Karpas-422 (cell line): ENCODE measurements at regions not wholly inside any gene's neighbourhood (a gene's known extent, or its start where the extent isn't known, plus 50 kb on each side); places are given as distances from the start of the nearest gene placed in this dataset.

Experiments
- DNase-seq: peaks from one replicate; pipeline ENCODE4 v3.0.0-alpha.2; 2015
- H2AFZ ChIP-seq: fragments of 200-600 bp; sonication (generic); 2 replicates; pipeline ENCODE4 v1.6.1; 2014; ENCODE audit warnings: antibody characterized with exemption, low read length, mixed read lengths
- H3K27ac ChIP-seq: fragments of 200-600 bp; sonication (generic); 2 replicates; pipeline ENCODE4 v1.5.1; 2014; ENCODE audit warnings: mild to moderate bottlenecking, low read length, moderate library complexity
- H3K27me3 ChIP-seq: fragments of 200-600 bp; sonication (generic); 2 replicates; pipeline ENCODE4 v1.6.1; 2014; ENCODE audit warnings: low read length, mixed read lengths
- H3K36me3 ChIP-seq: fragments of 200-600 bp; sonication (generic); 2 replicates; pipeline ENCODE4 v1.6.1; 2014; ENCODE audit warnings: low read length, mixed read lengths; ENCODE audit not compliant: insufficient read depth
- H3K4me1 ChIP-seq: fragments of 200-600 bp; sonication (generic); 2 replicates; pipeline ENCODE4 v1.6.1; 2014; ENCODE audit warnings: mild to moderate bottlenecking, low read length, mixed read lengths
- H3K4me2 ChIP-seq: fragments of 200-600 bp; sonication (generic); 2 replicates; pipeline ENCODE4 v1.6.1; 2014; ENCODE audit warnings: low read length, low read depth, mild to moderate bottlenecking; ENCODE audit not compliant: poor library complexity, severe bottlenecking
- H3K4me3 ChIP-seq: fragments of 200-600 bp; sonication (generic); 2 replicates; pipeline ENCODE4 v1.5.1; 2014; ENCODE audit warnings: mild to moderate bottlenecking, antibody characterized with exemption, low read length, mixed read lengths
- H3K79me2 ChIP-seq: fragments of 200-600 bp; sonication (generic); 2 replicates; pipeline ENCODE4 v1.6.1; 2014; ENCODE audit warnings: mild to moderate bottlenecking, low read length, mixed read lengths
- H3K9ac ChIP-seq: fragments of 200-600 bp; sonication (generic); 2 replicates; pipeline ENCODE4 v1.6.0; 2014; ENCODE audit warnings: low read length
- H3K9me2 ChIP-seq: fragments of 200-600 bp; sonication (generic), shearing (Covaris generic); replicated peaks from 2 replicates; pipeline ENCODE4 v1.6.0; 2014; ENCODE audit warnings: mild to moderate bottlenecking, low read length, moderate library complexity; ENCODE audit not compliant: insufficient read depth
- H3K9me3 ChIP-seq: fragments of 300-700, 200-600 bp; sonication (generic); 2 replicates; pipeline ENCODE4 v1.6.1; 2014; ENCODE audit warnings: low read length, mixed read lengths
- H4K20me1 ChIP-seq: fragments of 200-600 bp; sonication (generic); 2 replicates; pipeline ENCODE4 v1.6.1; 2014; ENCODE audit warnings: mild to moderate bottlenecking, antibody characterized with exemption, low read length, low read depth; ENCODE audit not compliant: insufficient read depth

GRCh38 chr2:41568648-41569047, 479.2 kb upstream of the PKDCC start:
- Histone ChIP-seq H3K4me1 (no peaks in the 10 kb centered on the region), H3K4me3 (no peak overlapping the region), H3K4me2 (no peak overlapping the region), H3K9me2 (no peaks in the 10 kb centered on the region), H3K36me3 (no peaks in the 10 kb centered on the region), H3K9ac (no peak overlapping the region), H3K27me3 (no peaks in the 10 kb centered on the region), H2AFZ (no peak overlapping the region), H3K27ac (no peak overlapping the region), H3K9me3 (no peaks in the 10 kb centered on the region), H4K20me1 (no peaks in the 10 kb centered on the region), H3K79me2 (no peaks in the 10 kb centered on the region)
- no peak for DNase-seq

GRCh38 chr2:41572154-41572553, 475.7 kb upstream of the PKDCC start:
- Histone ChIP-seq H3K9me2 (no peaks in the 10 kb centered on the region), H2AFZ (no peak overlapping the region), H4K20me1 (no peaks in the 10 kb centered on the region), H3K9me3 (no peaks in the 10 kb centered on the region), H3K4me1 (no peaks in the 10 kb centered on the region), H3K36me3 (no peaks in the 10 kb centered on the region), H3K4me3 (no peak overlapping the region), H3K27me3 (no peaks in the 10 kb centered on the region), H3K4me2 (no peak overlapping the region), H3K27ac (no peak overlapping the region), H3K9ac (no peak overlapping the region), H3K79me2 (no peaks in the 10 kb centered on the region)
- DNase-seq: no peak

- Histone ChIP-seq H3K27ac (no peak overlapping the region), H3K79me2 (no peaks in the 10 kb centered on the region), H3K9me3 (no peaks in the 10 kb centered on the region), H4K20me1 (no peaks in the 10 kb centered on the region), H2AFZ (no peak overlapping the region), H3K4me1 (no peaks in the 10 kb centered on the region), H3K27me3 (no peaks in the 10 kb centered on the region), H3K4me2 (no peak overlapping the region), H3K9ac (no peak overlapping the region), H3K9me2 (no peaks in the 10 kb centered on the region), H3K36me3 (no peaks in the 10 kb centered on the region), H3K4me3 (no peak overlapping the region)
- no peak for DNase-seq
Observed at GRCh38 chr2:41576423-41576822, 471.4 kb upstream of the PKDCC start.

- H3K4me3 ChIP-seq: no peak overlapping the region
- H3K9me2 ChIP-seq: no peaks in the 10 kb centered on the region
- H3K36me3 ChIP-seq: no peaks in the 10 kb centered on the region
- no peaks in the 10 kb centered on the region for H3K9me3 ChIP-seq
- H4K20me1 ChIP-seq: no peaks in the 10 kb centered on the region
- DNase-seq: no peak
- H3K9ac ChIP-seq: no peak overlapping the region
- no peaks in the 10 kb centered on the region for H3K79me2 ChIP-seq
- H3K27me3 ChIP-seq: no peaks in the 10 kb centered on the region
- no peak overlapping the region for H3K4me2 ChIP-seq
- H3K27ac ChIP-seq: no peak overlapping the region
- H2AFZ ChIP-seq: no peak overlapping the region
- H3K4me1 ChIP-seq: no peaks in the 10 kb centered on the region
Observed at GRCh38 chr2:41579806-41580205, 468.0 kb upstream of the PKDCC start.

- no peak overlapping the region for H3K4me3 ChIP-seq
- no peak overlapping the region for H3K4me2 ChIP-seq
- H3K9me3 ChIP-seq: no peaks in the 10 kb centered on the region
- H3K27me3 ChIP-seq: no peaks in the 10 kb centered on the region
- no peaks in the 10 kb centered on the region for H3K79me2 ChIP-seq
- no peaks in the 10 kb centered on the region for H4K20me1 ChIP-seq
- H2AFZ ChIP-seq: no peak overlapping the region
- no peaks in the 10 kb centered on the region for H3K4me1 ChIP-seq
- H3K9ac ChIP-seq: no peak overlapping the region
- H3K9me2 ChIP-seq: no peaks in the 10 kb centered on the region
- no peak for DNase-seq
- H3K36me3 ChIP-seq: no peaks in the 10 kb centered on the region
- H3K27ac ChIP-seq: no peak overlapping the region
Observed at GRCh38 chr2:41580806-41581205, 467.0 kb upstream of the PKDCC start.

GRCh38 chr2:41595240-41595639, 452.6 kb upstream of the PKDCC start:
- no peaks in the 10 kb centered on the region for H3K79me2 ChIP-seq
- no peaks in the 10 kb centered on the region for H4K20me1 ChIP-seq
- no peaks in the 10 kb centered on the region for H3K27me3 ChIP-seq
- H3K9me3 ChIP-seq: no peaks in the 10 kb centered on the region
- no peaks in the 10 kb centered on the region for H3K36me3 ChIP-seq
- H3K4me2 ChIP-seq: no peak overlapping the region
- H3K9ac ChIP-seq: no peak overlapping the region
- no peak overlapping the region for H2AFZ ChIP-seq
- DNase-seq: no peak
- H3K27ac ChIP-seq: no peak overlapping the region
- H3K4me1 ChIP-seq: no peaks in the 10 kb centered on the region
- H3K9me2 ChIP-seq: no peaks in the 10 kb centered on the region
- no peak overlapping the region for H3K4me3 ChIP-seq

- Histone ChIP-seq H3K9me2 (no peaks in the 10 kb centered on the region), H3K9me3 (no peaks in the 10 kb centered on the region), H3K27ac (no peak overlapping the region), H3K4me1 (no peaks in the 10 kb centered on the region), H4K20me1 (no peaks in the 10 kb centered on the region), H3K27me3 (no peaks in the 10 kb centered on the region), H2AFZ (no peak overlapping the region), H3K79me2 (no peaks in the 10 kb centered on the region), H3K4me2 (no peak overlapping the region), H3K36me3 (no peaks in the 10 kb centered on the region), H3K9ac (no peak overlapping the region), H3K4me3 (no peak overlapping the region)
- DNase-seq: no peak
Observed at GRCh38 chr2:41597680-41598079, 450.1 kb upstream of the PKDCC start.

GRCh38 chr2:41598161-41598894, 449.5 kb upstream of the PKDCC start:
- no peaks in the 10 kb centered on the region for H3K36me3 ChIP-seq
- H3K4me3 ChIP-seq: no peak overlapping the region
- no peaks in the 10 kb centered on the region for H3K9me2 ChIP-seq
- H3K4me1 ChIP-seq: no peaks in the 10 kb centered on the region
- no peaks in the 10 kb centered on the region for H4K20me1 ChIP-seq
- H3K4me2 ChIP-seq: no peak overlapping the region
- H3K27me3 ChIP-seq: no peaks in the 10 kb centered on the region
- H3K9ac ChIP-seq: no peak overlapping the region
- no peak overlapping the region for H3K27ac ChIP-seq
- no peak overlapping the region for H2AFZ ChIP-seq
- DNase-seq: no peak
- no peaks in the 10 kb centered on the region for H3K79me2 ChIP-seq
- H3K9me3 ChIP-seq: no peaks in the 10 kb centered on the region
